Hematopoietic multipotent progenitor cell treated with erythropoietin and hydrocortisone succinate and interleukin-3 and kit ligand, for 6 days (in vitro differentiated cells): ENCODE measurements at regions not wholly inside any gene's neighbourhood (a gene's known extent, or its start where the extent isn't known, plus 50 kb on each side); places are given as distances from the start of the nearest gene placed in this dataset.

Experiments used
- DNase-seq: peaks from one replicate; pipeline ENCODE4 v3.0.0-alpha.2; 2015

DNA sequence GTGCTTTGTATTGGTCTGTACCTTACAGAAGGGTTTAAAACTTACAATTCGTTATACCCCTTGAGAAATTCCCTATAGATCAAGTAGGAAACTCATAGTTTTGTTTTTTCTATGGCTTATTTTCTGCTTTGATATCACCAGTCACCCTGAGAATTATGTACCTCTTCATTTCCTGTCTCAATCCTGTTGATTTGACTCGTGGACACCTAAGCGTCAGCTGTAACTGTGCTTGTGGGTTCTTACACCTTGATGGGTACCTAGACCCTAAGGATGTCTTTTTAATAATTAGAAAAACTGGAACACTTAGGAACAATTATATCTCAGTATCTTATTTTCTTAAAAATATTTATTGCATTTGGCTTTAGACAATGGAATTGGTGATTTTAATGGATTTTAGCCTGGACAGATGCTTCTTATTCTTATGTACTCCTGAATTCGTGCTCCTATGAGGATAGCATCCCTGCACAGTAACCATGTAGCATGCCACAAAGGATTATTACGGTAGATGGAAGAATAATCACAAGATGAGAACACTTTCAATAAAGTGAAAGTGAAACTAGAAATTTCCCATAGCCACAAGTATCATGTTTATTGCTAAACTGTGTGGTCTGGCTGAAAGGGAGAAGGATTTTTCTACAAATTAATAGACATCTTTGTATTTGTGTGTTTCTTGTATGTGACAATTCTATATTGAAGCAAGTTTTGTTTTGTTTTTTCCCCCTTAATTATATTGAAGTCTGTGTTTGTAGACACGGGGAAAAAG lies 1920.3 kb upstream of the WWC1 start:
- no peak for DNase-seq

DNA sequence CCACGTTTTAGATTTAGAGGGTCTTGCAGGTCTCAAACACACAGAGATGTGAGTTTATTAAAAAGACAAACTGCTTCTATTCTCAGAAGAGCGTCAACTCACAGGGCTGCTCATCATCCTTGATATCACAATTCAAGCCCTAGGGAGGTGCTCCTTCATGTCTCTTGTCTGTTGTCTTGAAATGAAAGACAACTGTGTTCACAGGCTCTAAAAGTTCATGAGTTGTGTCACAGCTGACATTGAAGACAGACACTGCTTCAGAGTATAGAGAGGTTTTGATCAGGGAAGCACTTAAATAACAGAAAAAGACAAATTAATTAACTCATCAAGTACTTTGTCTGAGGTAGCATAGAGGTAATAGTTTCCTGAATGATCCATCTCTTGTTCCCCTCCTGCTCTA lies 1917.6 kb upstream of the WWC1 start:
- DNase-seq: no peak

DNA sequence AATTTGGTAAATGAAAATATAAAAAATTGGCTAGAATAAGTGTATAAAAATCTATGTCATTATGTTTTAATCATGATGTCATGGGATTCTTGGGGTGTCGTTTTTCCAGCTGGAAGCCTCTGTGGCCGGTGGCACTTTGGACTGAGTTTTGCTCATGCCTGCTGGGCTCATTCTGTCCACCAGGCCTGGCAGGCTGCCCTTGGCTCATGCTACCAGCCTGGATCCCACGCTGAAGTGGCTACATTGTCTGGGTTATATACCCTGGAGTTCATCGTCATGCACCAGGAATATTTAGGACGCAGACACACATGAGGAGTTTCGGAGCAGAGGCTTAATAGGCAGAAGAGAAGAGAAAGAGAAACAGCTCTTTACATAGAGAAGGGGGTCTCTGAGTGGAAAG lies 1913.7 kb upstream of the WWC1 start:
- no peak for DNase-seq

DNA sequence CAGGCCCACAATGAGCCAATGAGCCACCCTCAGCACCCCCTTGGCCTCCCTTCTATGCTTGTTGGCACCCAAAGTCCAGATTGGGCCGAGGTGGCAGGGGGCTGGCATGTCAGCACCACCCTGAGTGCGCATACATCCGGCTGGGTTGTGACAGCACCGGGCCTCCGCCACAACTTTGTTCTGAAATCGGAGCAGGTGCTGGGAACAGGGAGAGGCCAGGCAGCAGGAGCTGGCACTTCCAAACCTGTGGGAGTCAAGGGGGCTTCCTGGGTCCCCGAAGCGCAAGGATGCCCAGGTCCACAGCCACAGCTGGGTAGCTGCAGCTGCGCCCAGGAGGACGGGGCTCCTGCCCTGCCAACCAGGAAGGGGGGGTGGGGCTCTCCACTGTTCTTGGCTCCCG lies 1911.9 kb upstream of the WWC1 start:
- no peak for DNase-seq

DNA sequence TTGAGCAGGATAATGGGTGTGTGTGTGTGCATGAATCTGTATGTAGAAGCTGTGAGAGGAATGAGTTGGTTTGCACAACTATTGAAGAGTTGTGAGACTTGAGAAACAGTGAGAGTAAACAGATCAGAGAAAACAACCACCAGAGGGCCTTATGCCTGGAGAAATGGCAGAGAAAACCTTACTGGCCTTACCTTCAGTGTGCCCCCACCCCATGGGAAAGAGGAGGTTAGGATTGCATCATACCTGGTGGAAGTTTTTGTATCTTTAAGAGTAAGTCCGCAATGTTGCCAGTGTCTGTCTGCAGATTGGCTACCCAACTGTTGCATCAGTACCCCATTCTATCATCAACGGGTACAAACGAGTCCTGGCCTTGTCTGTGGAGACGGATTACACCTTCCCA lies 1909.4 kb upstream of the WWC1 start:
- no peak for DNase-seq

DNA sequence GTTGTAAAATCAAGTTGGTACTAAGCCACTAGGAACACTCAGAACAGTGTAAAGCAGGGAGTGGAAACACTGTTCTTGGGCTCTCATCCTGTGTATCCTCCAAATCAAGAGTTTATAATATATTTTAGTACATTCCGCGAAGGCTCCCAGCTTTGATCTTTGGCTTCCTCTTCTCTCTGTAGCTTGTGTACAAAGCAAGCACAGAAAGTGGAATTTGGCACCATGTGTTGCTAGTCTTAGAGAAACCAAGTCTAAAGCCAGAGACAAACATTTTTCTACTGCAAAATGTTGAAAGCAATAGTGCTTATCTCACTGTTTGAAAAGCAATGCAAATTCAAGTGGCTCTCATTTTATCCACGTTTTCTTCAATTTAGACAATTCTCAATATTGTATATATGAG lies 1893.3 kb upstream of the WWC1 start:
- no peak for DNase-seq

DNA sequence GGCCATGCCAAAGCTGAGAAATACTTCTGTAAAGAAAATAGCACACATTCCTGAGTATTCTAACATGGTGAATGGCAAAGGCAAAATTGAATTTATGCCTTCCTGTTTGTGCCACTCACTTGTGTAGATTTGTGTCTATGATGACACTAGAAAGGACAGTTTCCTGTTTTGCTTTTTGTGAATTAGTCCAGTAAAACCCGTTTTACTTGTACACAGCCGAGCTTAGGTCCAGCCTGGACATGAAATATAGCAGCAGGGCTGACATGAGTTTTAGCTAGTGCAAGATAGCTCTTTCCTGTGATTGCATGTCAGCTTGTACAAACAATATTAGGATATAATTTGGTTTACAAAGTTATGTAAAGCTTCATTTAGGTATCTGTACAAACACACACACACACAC lies 1891.7 kb upstream of the WWC1 start:
- DNase-seq: no peak

DNA sequence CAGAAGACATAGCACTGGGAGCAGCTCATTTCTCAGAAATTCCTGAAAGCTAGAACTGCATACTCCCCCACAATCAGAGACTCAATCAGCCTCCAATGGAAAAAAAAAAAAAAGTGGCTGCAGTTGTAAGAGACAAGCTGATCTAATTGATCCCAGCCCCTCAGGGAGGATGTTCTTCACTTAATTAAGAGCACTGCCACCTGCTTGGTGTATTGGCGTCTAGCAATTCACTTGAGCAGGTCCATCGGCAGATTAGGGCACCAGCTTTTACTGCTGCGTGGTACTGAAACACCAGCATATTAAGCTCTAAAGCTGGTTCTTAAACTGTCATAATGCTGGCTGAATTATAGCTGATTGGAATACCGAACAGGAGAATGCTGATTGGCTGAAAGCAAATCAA lies 1890.1 kb upstream of the WWC1 start:
- DNase-seq: no peak

DNA sequence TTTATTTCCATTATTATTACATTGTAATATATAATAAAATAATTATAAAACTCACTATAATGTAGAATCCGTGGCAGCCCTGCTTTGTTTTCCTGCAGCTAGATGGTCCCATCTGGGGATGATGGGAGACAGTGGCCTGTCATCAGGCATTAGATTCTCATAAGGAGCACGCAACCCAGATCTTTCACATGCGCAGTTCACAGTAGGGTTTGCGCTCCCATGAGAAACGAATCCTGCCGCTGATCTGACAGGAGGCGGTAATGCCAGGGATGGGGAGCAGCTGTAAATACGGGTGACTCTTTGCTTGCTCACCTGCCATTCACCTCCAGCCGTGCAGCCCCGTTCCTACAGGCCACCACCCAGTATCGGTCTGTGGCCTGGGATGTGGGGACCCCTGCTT lies 1879.3 kb upstream of the WWC1 start:
- no peak for DNase-seq

DNA sequence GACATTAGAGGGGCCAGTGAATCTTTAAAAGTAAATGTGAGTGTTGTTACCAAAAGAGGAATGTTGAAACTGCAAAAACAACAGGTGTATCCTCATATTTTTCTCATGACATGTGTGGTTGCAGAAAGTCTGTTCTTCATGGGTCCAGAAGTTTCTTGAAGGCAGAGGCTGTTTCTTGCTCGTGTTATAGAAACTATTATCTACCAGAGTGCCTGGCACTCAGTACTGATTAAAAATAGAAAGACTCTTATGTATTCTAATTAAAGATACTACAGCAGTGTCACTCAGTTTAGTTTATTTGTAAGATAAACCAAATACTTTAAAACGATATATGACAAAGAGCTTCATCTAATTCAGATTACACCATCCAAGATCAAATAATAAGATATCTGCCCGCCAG lies 1864.2 kb upstream of the WWC1 start:
- DNase-seq: no peak

DNA sequence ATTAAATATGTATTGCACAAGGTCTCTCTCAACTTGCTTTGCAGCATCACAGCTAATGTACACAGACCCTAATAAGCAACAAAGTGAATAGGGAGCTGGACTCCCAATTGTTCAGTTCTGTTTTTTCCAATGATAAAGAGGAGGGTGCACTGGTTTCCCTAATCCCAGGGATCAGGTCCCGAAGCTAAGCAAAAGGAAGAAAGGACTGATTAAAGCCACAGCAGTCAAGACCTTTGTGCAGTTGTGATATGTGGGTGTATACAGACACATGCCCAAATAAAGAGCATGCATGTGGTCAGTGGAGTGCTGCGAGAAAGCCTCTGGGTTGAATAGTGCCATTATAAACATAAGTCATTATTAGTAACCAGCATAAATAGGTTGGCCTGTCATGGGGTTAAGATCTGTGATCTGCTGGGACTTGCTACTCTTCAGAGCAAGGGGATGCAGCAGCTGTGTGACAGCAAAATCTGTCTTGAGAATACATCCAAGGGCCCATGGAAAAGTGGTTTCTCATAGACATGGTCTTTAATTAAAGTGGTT lies 1863.1 kb upstream of the WWC1 start:
- DNase-seq: no peak

DNA sequence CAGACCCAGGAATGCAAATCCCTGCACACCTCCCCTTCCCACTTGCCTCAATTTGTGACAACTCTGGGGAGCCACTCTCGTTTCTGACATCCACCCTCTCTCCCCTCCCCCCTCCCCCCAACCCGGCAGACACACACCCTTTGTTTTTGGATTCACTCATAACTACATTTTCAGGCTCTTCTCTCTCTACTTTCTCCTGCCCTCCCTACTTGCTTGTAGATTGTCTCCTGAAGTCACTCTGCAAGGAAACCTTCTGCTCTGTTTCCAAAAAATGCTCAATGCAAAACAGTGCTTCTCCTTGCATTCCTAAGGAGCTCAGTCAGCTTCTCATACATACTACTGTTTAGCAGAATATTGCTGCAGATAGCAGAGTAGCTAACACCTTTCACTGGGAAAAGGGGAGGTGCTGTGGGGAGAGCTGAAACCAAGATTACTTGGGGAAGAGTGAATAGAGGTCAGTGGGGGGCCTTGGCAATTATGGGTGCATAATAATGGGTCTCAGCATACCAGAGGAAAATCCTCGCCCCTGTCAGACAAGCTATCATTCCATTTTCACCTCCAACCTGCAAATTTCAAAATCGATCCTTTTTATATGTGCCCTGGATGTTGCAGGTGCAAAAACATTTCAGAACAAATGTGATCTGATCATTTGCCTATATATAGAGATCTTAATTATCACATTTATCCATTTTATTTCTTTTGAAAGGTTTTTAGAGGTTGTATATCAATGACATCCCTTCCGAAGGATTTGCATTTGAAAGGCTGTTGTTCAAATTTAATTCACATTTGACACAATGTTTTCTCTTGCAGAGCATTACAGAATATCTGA lies 1860.7 kb upstream of the WWC1 start:
- no peak for DNase-seq

DNA sequence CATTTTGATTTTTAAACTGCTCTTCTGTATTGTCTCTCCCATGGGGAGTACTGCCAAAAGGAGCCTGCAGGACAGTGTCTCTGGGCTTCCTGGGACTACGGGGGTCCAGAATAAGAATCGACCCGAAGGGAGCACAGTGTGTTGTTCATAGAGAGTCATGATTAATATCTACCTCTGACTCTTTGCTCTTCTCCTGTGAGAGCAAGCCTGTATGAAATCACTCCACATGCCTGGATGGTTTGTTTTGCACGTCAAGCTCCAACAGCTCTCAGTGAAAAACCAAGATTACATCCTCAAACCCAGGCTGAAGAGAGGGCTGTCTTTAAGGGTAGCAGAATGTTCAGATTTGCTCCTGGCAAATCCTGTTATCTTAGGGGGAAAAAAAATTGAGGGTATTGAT lies 1860.0 kb upstream of the WWC1 start:
- DNase-seq: no peak

DNA sequence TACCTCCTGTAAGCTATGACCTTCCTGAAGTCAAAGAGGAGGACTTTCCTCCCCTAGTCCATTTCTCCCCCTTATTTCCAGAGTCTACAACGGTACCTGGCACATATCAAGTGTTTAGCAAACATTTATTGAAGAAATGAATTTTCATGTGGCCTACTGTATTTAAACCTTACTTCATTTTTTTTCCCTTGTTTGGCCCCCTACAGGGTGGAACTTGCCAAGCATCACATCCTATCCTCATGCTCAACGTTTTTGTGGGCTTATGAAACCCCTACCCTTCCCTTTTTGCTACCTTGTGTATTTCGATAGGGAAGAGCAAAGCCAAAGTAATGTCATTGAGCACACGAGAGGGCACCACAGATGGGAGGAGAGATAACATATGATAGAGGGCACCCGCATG lies 1857.8 kb upstream of the WWC1 start:
- DNase-seq: no peak

DNA sequence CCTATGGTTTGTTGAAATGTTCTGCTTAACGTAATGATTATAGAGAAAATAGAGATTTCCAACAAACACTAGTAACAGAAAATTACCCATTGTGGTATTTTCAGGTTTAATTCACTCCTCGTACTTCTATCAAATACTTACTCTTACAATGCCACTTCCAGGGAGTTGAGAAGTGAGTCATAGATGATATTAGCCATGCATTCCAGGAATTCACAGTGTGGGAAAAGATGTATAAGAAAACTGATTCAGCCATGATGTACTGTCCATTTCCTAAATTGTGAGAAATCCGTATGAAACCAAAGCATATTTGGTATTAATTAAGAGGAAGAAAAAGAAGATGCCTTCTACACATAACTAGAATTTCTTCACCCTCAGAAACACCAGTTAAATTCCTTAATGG lies 1854.6 kb upstream of the WWC1 start:
- no peak for DNase-seq

DNA sequence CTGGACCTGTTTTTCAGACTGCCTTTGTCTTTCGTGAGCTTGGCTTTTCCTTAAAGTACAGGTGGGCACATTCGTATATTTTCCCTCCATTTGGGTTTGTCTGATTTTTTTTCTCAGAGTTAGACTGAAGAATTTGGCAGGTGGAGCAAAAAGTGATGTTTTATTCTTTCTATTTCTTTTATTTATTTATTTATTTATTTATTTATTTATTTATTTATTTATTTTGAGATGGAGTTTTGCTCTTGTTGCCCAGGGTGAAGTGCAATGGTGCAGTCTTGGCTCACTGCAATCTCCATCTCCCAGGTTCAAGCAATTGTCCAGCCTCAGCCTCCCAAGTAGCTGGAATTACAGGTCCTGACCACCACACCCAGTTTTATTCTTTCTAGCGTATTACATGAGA lies 1805.1 kb upstream of the WWC1 start:
- no peak for DNase-seq

DNA sequence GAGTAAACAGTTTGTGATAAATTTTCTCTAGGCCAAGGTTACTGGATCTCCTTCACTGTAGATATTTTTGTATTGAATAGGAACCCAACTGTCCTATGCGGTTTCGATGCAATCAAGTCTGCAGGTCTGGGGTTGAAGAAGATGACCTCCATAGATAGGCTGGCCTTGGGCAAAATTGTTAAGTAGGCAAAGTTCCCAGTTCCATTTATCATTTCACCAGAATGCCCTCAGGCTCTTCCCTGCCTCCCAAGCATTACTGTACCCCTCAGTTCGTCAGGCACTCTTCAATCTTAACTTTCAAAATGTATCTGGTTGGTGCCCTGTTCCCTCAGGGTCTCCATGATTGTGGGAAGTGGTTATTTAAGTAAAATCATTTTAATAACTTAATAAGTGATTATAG lies 1802.9 kb upstream of the WWC1 start:
- DNase-seq: no peak

DNA sequence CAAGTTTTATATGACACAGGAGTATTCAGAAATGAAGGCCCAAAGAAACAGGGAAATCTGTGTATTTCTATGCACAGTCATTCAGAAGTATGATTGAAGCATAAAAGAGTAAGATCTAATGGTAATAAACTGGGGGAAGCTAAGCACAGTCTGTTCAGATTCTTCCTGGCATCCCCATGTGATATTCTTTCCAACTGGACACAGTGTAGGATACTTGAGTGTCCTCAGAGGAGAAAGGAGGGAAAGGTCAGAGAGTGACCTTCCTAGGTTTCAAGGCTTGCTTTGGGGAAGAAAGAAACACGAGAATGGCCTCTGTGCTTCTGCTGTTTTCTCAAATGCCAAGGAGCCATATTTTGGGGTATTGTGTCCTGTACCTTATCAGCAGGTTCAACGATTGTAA lies 1798.4 kb upstream of the WWC1 start:
- no peak for DNase-seq

DNA sequence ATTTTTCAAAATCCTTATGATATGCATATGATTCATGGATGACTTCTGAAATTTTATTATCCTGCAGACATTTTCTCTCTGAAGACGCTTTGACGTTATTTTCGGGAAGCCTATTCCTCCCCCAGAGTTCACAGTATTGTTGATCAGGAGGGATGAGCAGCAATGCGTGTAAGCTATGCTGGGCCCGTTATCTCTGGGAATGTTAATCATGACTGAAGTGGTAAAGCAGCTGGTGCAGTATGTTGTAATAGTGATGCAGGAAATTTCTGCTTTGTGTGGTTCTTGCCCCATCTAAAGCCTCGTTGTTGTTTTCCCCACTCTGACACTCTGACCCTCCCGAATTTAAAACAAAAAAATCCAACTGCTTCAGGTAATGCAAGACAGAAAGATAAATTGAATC lies 1797.8 kb upstream of the WWC1 start:
- no peak for DNase-seq

DNA sequence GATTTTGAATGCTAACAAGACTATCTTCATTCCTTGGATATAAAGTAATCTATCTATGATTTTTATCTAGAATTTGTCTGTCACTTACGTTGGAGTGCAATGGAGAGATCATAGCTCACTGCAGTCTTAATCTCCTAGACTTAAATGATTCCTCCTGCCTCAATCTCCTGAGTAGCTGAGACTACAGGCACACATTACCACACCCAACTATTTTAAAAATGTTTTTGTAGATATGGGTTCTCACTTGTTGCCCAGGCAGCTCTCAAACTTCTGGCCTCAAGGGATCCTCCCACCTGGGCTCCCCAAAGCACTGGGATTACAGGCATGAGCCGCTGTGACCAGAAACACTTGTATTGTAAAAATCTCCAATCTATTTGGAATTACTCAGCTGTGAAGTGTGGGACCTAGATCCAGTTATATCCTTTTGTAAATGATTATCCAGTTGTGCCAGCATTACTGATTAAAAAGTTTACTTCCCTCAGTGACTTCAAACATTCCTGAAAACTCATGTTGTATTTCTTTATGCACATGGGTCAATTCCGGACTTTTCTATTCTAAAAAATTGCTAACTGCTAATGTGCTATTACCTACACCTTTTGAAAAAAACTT lies 1793.8 kb upstream of the WWC1 start:
- no peak for DNase-seq

DNA sequence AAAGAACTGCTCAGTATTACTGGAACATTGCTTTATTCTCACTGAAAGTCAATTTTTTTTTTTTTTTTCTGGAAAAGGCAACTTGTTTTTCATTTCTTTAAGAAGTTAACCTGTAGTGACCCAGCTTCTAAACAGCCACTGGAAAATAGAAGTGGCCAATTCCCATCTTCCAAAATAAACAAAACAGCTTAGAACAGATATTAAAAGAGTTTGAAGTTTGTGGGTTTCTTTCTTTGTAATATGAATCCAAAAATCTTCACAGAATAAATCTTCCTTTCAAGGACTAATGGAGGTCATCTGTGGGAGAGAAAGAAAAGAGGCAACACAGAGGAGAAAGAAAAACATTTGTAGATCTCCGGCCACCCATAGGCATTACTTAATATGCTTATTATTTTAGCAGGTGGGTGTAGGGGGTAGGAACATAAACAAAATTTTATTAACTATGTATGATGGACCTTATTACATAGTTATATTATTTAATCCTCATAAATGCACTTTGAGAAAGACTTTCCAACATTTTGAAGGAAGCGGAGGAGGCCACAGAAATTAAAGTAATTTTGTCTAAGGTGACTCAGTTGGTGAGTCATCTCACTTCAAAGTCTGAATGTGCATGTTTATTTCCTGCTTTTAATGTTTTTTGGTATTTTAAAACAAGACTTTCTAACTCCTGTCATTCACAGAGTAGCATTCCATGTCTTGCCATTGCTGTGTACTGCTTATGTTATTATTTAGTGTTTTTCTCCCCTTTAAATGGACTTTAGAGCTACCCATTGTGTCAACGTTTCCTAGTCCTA lies 1791.8 kb upstream of the WWC1 start:
- no peak for DNase-seq

DNA sequence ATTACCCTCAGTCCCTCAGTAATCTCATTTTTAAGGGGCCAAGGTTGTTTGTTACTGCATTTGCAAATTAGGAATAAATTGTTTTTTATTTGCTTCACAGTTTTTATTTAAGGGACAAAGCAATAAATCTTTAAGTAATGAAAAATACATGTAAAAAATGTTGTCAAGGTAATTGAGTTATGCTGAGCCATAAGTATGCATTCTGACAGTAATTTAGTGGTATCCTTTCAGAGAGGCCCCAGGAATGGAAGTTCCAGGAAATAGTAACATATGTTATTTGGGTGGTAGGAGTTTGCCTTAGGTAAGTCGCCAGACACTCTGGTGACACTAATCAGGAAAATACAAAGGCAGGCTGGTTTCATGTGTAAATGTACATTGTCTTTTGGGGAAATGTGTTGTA lies 1787.9 kb upstream of the WWC1 start:
- no peak for DNase-seq

DNA sequence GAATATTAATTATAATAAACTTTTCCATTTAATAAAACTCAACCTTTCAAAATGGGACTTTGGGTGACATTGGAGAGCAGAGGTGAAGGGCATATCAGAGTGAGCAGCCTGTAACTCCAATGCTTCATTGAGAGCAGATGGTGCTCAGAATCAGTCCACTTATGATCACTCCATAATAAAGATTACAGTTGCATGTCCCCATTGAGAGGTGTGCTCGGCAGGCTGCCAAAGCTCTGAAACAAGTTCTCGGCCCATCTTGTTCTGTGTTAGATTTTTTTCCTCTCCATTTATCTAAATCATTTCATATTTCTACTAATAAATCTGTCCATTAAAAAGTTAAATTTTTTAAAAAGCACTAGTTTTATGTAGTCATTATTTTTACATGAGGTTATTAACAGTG lies 1786.4 kb upstream of the WWC1 start:
- no peak for DNase-seq
